HEK293 (cell line): ENCODE measurements at regions not wholly inside any gene's neighbourhood (a gene's known extent, or its start where the extent isn't known, plus 50 kb on each side); places are given as distances from the start of the nearest gene placed in this dataset.

Experiments used
- CTCF ChIA-PET: fragments of 350-600 bp; formaldehyde crosslinking; extraction: SDS; loops from one replicate; lab custom pipeline; 2021; ENCODE audit warnings: antibody characterized with exemption; lab: Yijun Ruan, JAX
- POLR2A ChIA-PET: fragments of 300-600 bp; formaldehyde crosslinking; extraction: SDS; loops from one replicate; lab custom pipeline; 2020; ENCODE audit warnings: antibody characterized with exemption, inconsistent platforms; lab: Yijun Ruan, JAX
- H3K27ac ChIP-seq: fragments of 200-500 bp; sonication (Bioruptor generic); 2 replicates; pipeline ENCODE4 v1.5.1; 2014; ENCODE audit warnings: low read depth, low read length, control low read depth, inconsistent platforms; ENCODE audit errors: extremely low read depth
- H3K36me3 ChIP-seq, 2 experiments: fragments of 200-500 bp in 1 of 2; sonication (Bioruptor generic) in 1 of 2; 1 replicate in 1 of 2; 2 replicates in 1 of 2; pipeline ENCODE4 v1.5.1; 2014 to 2017; ENCODE audit warnings: inconsistent platforms in 2 of 2, low read length in 2 of 2; ENCODE audit not compliant: control insufficient read depth in 2 of 2, insufficient read depth in 1 of 2
- H3K4me1 ChIP-seq: fragments of 200-500 bp; sonication (Bioruptor generic); 2 replicates; pipeline ENCODE4 v1.5.1; 2014; ENCODE audit warnings: mild to moderate bottlenecking, low read length, inconsistent platforms; ENCODE audit not compliant: control insufficient read depth, insufficient read depth
- H3K4me3 ChIP-seq: 2 replicates; pipeline ENCODE4 v1.5.1; 2011; ENCODE audit warnings: low read depth, mild to moderate bottlenecking, control low read depth, low read length, moderate library complexity
- H3K9me3 ChIP-seq: fragments of 200-500 bp; sonication (Bioruptor generic); 2 replicates; pipeline ENCODE4 v1.5.1; 2014; ENCODE audit warnings: low read depth, low read length, inconsistent platforms; ENCODE audit not compliant: control insufficient read depth, insufficient read depth
- GLIS1 ChIP-seq: fragments of 450-650 bp; formaldehyde crosslinking; IDR thresholded peaks from 2 replicates; pipeline ENCODE4 v1.5.1; 2016; ENCODE audit warnings: missing biosample characterization, missing genetic modification characterization
- HIC1 ChIP-seq: fragments of 450-650 bp; formaldehyde crosslinking; IDR thresholded peaks from 2 replicates; pipeline ENCODE4 v1.5.1; 2016; ENCODE audit warnings: missing biosample characterization, missing genetic modification characterization
- ZBTB1 ChIP-seq: fragments of 450-650 bp; formaldehyde crosslinking; IDR thresholded peaks from 2 replicates; pipeline ENCODE4 v1.5.1; 2016; ENCODE audit warnings: missing biosample characterization, missing genetic modification characterization
- ZBTB20 ChIP-seq: fragments of 450-650 bp; formaldehyde crosslinking; IDR thresholded peaks from 2 replicates; pipeline ENCODE4 v1.5.1; 2016; ENCODE audit warnings: missing biosample characterization, missing genetic modification characterization
- ZBTB48 ChIP-seq: fragments of 450-650 bp; formaldehyde crosslinking; IDR thresholded peaks from 2 replicates; pipeline ENCODE4 v1.5.1; 2016; ENCODE audit warnings: missing biosample characterization, missing genetic modification characterization
- ZBTB6 ChIP-seq: fragments of 450-650 bp; formaldehyde crosslinking; IDR thresholded peaks from 2 replicates; pipeline ENCODE4 v1.5.1; 2017; ENCODE audit warnings: missing biosample characterization, missing genetic modification characterization
- ZNF132 ChIP-seq: fragments of 450-650 bp; formaldehyde crosslinking; IDR thresholded peaks from 2 replicates; pipeline ENCODE4 v1.5.1; 2017; ENCODE audit warnings: missing biosample characterization, missing genetic modification characterization, borderline replicate concordance
- ZNF146 ChIP-seq: fragments of 450-650 bp; formaldehyde crosslinking; IDR thresholded peaks from 2 replicates; pipeline ENCODE4 v1.5.1; 2016; ENCODE audit warnings: missing biosample characterization, missing genetic modification characterization
- ZNF221 ChIP-seq: fragments of 450-650 bp; formaldehyde crosslinking; IDR thresholded peaks from 2 replicates; pipeline ENCODE4 v1.5.1; 2017; ENCODE audit warnings: missing biosample characterization, missing genetic modification characterization, borderline replicate concordance
- ZNF23 ChIP-seq: fragments of 450-650 bp; formaldehyde crosslinking; IDR thresholded peaks from 2 replicates; pipeline ENCODE4 v1.5.1; 2016; ENCODE audit warnings: missing biosample characterization, missing genetic modification characterization, borderline replicate concordance
- ZNF239 ChIP-seq: fragments of 450-650 bp; formaldehyde crosslinking; IDR thresholded peaks from 2 replicates; pipeline ENCODE4 v1.5.1; 2016; ENCODE audit warnings: missing biosample characterization, missing genetic modification characterization
- ZNF311 ChIP-seq: fragments of 450-650 bp; formaldehyde crosslinking; IDR thresholded peaks from 2 replicates; pipeline ENCODE4 v1.5.1; 2017; ENCODE audit warnings: missing biosample characterization, missing genetic modification characterization, borderline replicate concordance
- ZNF558 ChIP-seq: fragments of 450-650 bp; formaldehyde crosslinking; IDR thresholded peaks from 2 replicates; pipeline ENCODE4 v1.5.1; 2016; ENCODE audit warnings: missing biosample characterization, missing genetic modification characterization
- ZNF704 ChIP-seq: fragments of 450-650 bp; formaldehyde crosslinking; IDR thresholded peaks from 2 replicates; pipeline ENCODE4 v1.5.1; 2016; ENCODE audit warnings: missing biosample characterization, missing genetic modification characterization
- ZNF768 ChIP-seq: fragments of 450-650 bp; formaldehyde crosslinking; IDR thresholded peaks from 2 replicates; pipeline ENCODE4 v1.5.1; 2018; ENCODE audit warnings: missing biosample characterization, mild to moderate bottlenecking, missing genetic modification characterization
- TF ChIP-seq, protein P1 (sequence below): sonication (generic); formaldehyde crosslinking; IDR thresholded peaks from 2 replicates; pipeline ENCODE4 v1.8.1; 2022; ENCODE audit warnings: mild to moderate bottlenecking, moderate library complexity, missing genetic modification reagents
- TF ChIP-seq, protein P2 (sequence below): fragments of 450-650 bp; formaldehyde crosslinking; IDR thresholded peaks from 2 replicates; pipeline ENCODE4 v1.5.1; 2016; ENCODE audit warnings: missing biosample characterization, missing genetic modification characterization

DNA sequence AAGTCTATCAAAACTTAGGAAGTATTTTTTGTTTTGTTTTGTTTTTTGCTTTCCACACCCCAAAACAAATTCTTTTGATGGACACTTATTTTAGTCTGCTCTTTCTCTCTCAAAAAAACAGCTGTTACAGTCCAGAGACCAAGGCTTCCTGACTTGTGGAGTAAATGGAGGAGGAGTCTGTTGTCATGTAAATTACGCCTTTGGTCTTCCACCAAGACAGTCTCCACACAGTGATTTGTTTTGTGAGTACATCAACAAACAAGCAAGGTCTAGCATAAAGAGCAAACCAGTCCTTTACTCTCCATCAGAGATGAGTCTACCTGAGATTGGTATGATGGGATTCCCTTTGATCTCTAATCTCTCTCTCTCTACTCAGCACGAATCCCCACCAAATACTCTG, 588.0 kb upstream of the ARID1B start (continued):
- TF ChIP-seq ZBTB6 (tag by site-specific recombination) (no peak), ZNF768 (tag by site-specific recombination) (no peak), ZBTB1 (no peak), ZNF558 (tag by site-specific recombination) (no peak), ZNF311 (tag by site-specific recombination) (no peak), HIC1 (tag by site-specific recombination) (no peak), ZBTB20 (tag by site-specific recombination) (no peak), GLIS1 (no peak), ZNF146 (tag by site-specific recombination) (no peak), ZNF221 (tag by site-specific recombination) (no peak), ZNF239 (no peak)
- TF ChIP-seq, protein P1, sequence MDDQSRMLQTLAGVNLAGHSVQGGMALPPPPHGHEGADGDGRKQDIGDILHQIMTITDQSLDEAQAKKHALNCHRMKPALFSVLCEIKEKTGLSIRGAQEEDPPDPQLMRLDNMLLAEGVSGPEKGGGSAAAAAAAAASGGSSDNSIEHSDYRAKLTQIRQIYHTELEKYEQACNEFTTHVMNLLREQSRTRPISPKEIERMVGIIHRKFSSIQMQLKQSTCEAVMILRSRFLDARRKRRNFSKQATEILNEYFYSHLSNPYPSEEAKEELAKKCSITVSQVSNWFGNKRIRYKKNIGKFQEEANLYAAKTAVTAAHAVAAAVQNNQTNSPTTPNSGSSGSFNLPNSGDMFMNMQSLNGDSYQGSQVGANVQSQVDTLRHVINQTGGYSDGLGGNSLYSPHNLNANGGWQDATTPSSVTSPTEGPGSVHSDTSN (CRISPR knock-in tag), result no peak

DNA sequence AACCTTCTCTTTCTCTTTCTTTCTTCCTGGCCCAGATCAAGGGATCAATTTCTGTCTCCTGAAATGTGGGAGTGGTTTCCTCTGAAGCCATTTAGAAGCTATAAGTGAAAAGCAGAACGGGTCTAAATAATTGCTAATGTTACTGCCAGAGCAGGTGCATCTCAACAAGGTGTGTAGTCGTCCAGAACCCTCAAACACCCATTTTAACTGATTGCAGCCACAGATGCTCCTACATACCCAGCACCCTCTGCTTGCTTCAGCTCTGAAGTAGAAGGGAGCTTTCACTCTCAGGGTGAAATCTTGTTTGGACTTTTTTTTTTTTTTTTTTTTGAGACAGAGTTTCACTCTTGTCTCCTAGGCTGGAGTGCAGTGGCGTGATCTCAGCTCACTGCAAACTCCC, 592.1 kb upstream of the ARID1B start:
- no peak for TF ChIP-seq ZNF132
- no peak for TF ChIP-seq ZBTB20 (tag by site-specific recombination)
- TF ChIP-seq, protein P2, sequence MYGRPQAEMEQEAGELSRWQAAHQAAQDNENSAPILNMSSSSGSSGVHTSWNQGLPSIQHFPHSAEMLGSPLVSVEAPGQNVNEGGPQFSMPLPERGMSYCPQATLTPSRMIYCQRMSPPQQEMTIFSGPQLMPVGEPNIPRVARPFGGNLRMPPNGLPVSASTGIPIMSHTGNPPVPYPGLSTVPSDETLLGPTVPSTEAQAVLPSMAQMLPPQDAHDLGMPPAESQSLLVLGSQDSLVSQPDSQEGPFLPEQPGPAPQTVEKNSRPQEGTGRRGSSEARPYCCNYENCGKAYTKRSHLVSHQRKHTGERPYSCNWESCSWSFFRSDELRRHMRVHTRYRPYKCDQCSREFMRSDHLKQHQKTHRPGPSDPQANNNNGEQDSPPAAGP (tag by site-specific recombination), result no peak
- TF ChIP-seq ZBTB48 (tag by site-specific recombination), result no peak
- TF ChIP-seq ZNF704 (tag by site-specific recombination), result no peak
- no peak for TF ChIP-seq ZNF23
- no peak for TF ChIP-seq HIC1 (tag by site-specific recombination)
- ChIA-PET CTCF (no interaction called here), POLR2A (no interaction called here)
- no peaks in the 10 kb centered on the region for H3K4me1 ChIP-seq
- no peaks in the 10 kb centered on the region for H3K36me3 ChIP-seq
- H3K9me3 ChIP-seq, result no peaks in the 10 kb centered on the region
- no peak overlapping the region for H3K27ac ChIP-seq
- no peak overlapping the region for H3K4me3 ChIP-seq
